Astrocyte (in vitro differentiated cells and primary cell): ENCODE measurements at regions not wholly inside any gene's neighbourhood (a gene's known extent, or its start where the extent isn't known, plus 50 kb on each side); places are given as distances from the start of the nearest gene placed in this dataset.

Experiments used
- DNase-seq: peaks from one replicate; pipeline ENCODE4 v3.0.0-alpha.2; 2010; ENCODE audit warnings: low read depth
- FAIRE-seq: peaks from 2 replicates; lab custom pipeline; 2011; peaks lifted over from hg19 to GRCh38; lab: Jason Lieb, UNC
- H2AFZ ChIP-seq: 2 replicates; pipeline ENCODE4 v1.6.0; 2012; ENCODE audit warnings: low read depth, low read length, inconsistent platforms
- H3K27ac ChIP-seq: 2 replicates; pipeline ENCODE4 v1.5.1; 2011; ENCODE audit warnings: low read depth, low read length, inconsistent platforms
- H3K27me3 ChIP-seq: 2 replicates; pipeline ENCODE4 v1.6.0; 2011; ENCODE audit warnings: low read length, inconsistent platforms; ENCODE audit not compliant: insufficient read depth
- H3K36me3 ChIP-seq: 2 replicates; pipeline ENCODE4 v1.5.1; 2011; ENCODE audit warnings: low read length, inconsistent platforms; ENCODE audit not compliant: insufficient read depth
- H3K4me1 ChIP-seq: 2 replicates; pipeline ENCODE4 v1.5.1; 2011; ENCODE audit warnings: low read length, inconsistent platforms; ENCODE audit not compliant: insufficient read depth
- H3K4me2 ChIP-seq: 2 replicates; pipeline ENCODE4 v1.6.0; 2012; ENCODE audit warnings: low read length, inconsistent platforms
- H3K4me3 ChIP-seq: 2 replicates; pipeline ENCODE4 v1.5.1; 2011; ENCODE audit warnings: low read depth, mild to moderate bottlenecking, low read length, inconsistent platforms; ENCODE audit not compliant: insufficient read depth
- H3K79me2 ChIP-seq: 2 replicates; pipeline ENCODE4 v1.6.0; 2012; ENCODE audit warnings: mild to moderate bottlenecking, low read length, inconsistent platforms; ENCODE audit not compliant: insufficient read depth
- H3K9ac ChIP-seq: 2 replicates; pipeline ENCODE4 v1.6.0; 2012; ENCODE audit warnings: mild to moderate bottlenecking, low read length, inconsistent platforms
- H3K9me3 ChIP-seq: 2 replicates; pipeline ENCODE4 v1.5.1; 2012; ENCODE audit warnings: low read depth, mild to moderate bottlenecking, low read length, inconsistent platforms; ENCODE audit not compliant: insufficient read depth
- H4K20me1 ChIP-seq: 2 replicates; pipeline ENCODE4 v1.6.0; 2012; ENCODE audit warnings: low read length, inconsistent platforms; ENCODE audit not compliant: insufficient read depth
- H3K27ac Mint-ChIP-seq: one replicate; pipeline ENCODE4 v1.8.0; 2021; ENCODE audit warnings: mild to moderate bottlenecking, mixed read lengths; ENCODE audit not compliant: unreplicated experiment
- H3K27me3 Mint-ChIP-seq: one replicate; pipeline ENCODE4 v1.8.0; 2021; ENCODE audit warnings: low read depth, mixed read lengths; ENCODE audit not compliant: unreplicated experiment
- H3K36me3 Mint-ChIP-seq: one replicate; pipeline ENCODE4 v1.8.0; 2021; ENCODE audit warnings: low read depth, mixed read lengths; ENCODE audit not compliant: unreplicated experiment
- H3K4me1 Mint-ChIP-seq: one replicate; pipeline ENCODE4 v1.8.0; 2021; ENCODE audit warnings: low read depth, mixed read lengths; ENCODE audit not compliant: unreplicated experiment
- H3K4me3 Mint-ChIP-seq: one replicate; pipeline ENCODE4 v1.8.0; 2021; ENCODE audit warnings: mild to moderate bottlenecking, moderate library complexity, mixed read lengths; ENCODE audit not compliant: unreplicated experiment
- H3K9me3 Mint-ChIP-seq: one replicate; pipeline ENCODE4 v1.8.0; 2021; ENCODE audit warnings: mild to moderate bottlenecking, mixed read lengths; ENCODE audit not compliant: unreplicated experiment
- CTCF ChIP-seq: IDR thresholded peaks from 2 replicates; pipeline ENCODE4 v1.5.1; 2011; ENCODE audit warnings: low read depth, mild to moderate bottlenecking, inconsistent platforms, low read length, moderate library complexity; ENCODE audit not compliant: insufficient read depth
- EZH2 ChIP-seq: IDR thresholded peaks from 2 replicates; pipeline ENCODE4 v1.6.1; 2012; ENCODE audit warnings: mild to moderate bottlenecking, low read length, inconsistent platforms; ENCODE audit not compliant: insufficient read depth

GRCh38 chr2:142675398-142675797, 202.1 kb upstream of the KYNU start:
- DNase-seq (peak; percentile 2), FAIRE-seq (no peak)
- Mint-ChIP-seq H3K4me1 (no peaks in the 10 kb centered on the region), H3K4me3 (no peak overlapping the region), H3K27me3 (no peaks in the 10 kb centered on the region), H3K9me3 (no peaks in the 10 kb centered on the region), H3K27ac (no peak overlapping the region), H3K36me3 (no peaks in the 10 kb centered on the region)
- Histone ChIP-seq H3K4me3 (no peak overlapping the region), H3K4me2 (no peak overlapping the region), H2AFZ (no peak overlapping the region), H3K9ac (no peak overlapping the region), H3K79me2 (no peaks in the 10 kb centered on the region), H3K27ac (no peak overlapping the region), H4K20me1 (no peaks in the 10 kb centered on the region), H3K27me3 (no peaks in the 10 kb centered on the region), H3K4me1 (no peaks in the 10 kb centered on the region), H3K36me3 (no peaks in the 10 kb centered on the region), H3K9me3 (no peaks in the 10 kb centered on the region)
- TF ChIP-seq CTCF (no peak), EZH2 (no peak)

- Mint-ChIP-seq H3K27ac (no peak overlapping the region), H3K27me3 (no peaks in the 10 kb centered on the region), H3K36me3 (no peaks in the 10 kb centered on the region), H3K4me3 (no peak overlapping the region), H3K4me1 (no peaks in the 10 kb centered on the region), H3K9me3 (no peaks in the 10 kb centered on the region)
- Histone ChIP-seq H3K4me2 (no peak overlapping the region), H2AFZ (no peak overlapping the region), H3K4me1 (no peaks in the 10 kb centered on the region), H3K27me3 (no peaks in the 10 kb centered on the region), H3K4me3 (no peak overlapping the region), H3K9me3 (no peaks in the 10 kb centered on the region), H3K9ac (no peak overlapping the region), H3K79me2 (no peaks in the 10 kb centered on the region), H4K20me1 (no peaks in the 10 kb centered on the region), H3K36me3 (no peaks in the 10 kb centered on the region), H3K27ac (no peak overlapping the region)
- DNase-seq (no peak), FAIRE-seq (no peak)
- TF ChIP-seq CTCF (no peak), EZH2 (no peak)
These were observed 203.6 kb upstream of the KYNU start for GRCh38 chr2:142673836-142674235.

- H3K9ac ChIP-seq, result no peak overlapping the region
- H3K4me1 ChIP-seq, result no peaks in the 10 kb centered on the region
- H3K36me3 Mint-ChIP-seq, result no peaks in the 10 kb centered on the region
- no peak overlapping the region for H3K4me3 ChIP-seq
- TF ChIP-seq CTCF, result no peak
- TF ChIP-seq EZH2, result no peak
- H3K27ac ChIP-seq, result no peak overlapping the region
- no peaks in the 10 kb centered on the region for H4K20me1 ChIP-seq
- no peak overlapping the region for H2AFZ ChIP-seq
- no peaks in the 10 kb centered on the region for H3K27me3 ChIP-seq
- no peaks in the 10 kb centered on the region for H3K79me2 ChIP-seq
- H3K36me3 ChIP-seq, result no peaks in the 10 kb centered on the region
- H3K9me3 ChIP-seq, result no peaks in the 10 kb centered on the region
- no peaks in the 10 kb centered on the region for H3K4me1 Mint-ChIP-seq
- no peaks in the 10 kb centered on the region for H3K27me3 Mint-ChIP-seq
- FAIRE-seq (no peak), DNase-seq (no peak)
- H3K4me3 Mint-ChIP-seq, result no peak overlapping the region
- no peak overlapping the region for H3K4me2 ChIP-seq
- H3K27ac Mint-ChIP-seq, result no peak overlapping the region
- no peaks in the 10 kb centered on the region for H3K9me3 Mint-ChIP-seq
These were observed 204.8 kb upstream of the KYNU start for GRCh38 chr2:142672698-142673097.
